ENCODE measurements at regions not wholly inside any gene's neighbourhood (a gene's known extent, or its start where the extent isn't known, plus 50 kb on each side); places are given as distances from the start of the nearest gene placed in this dataset.

DNA sequence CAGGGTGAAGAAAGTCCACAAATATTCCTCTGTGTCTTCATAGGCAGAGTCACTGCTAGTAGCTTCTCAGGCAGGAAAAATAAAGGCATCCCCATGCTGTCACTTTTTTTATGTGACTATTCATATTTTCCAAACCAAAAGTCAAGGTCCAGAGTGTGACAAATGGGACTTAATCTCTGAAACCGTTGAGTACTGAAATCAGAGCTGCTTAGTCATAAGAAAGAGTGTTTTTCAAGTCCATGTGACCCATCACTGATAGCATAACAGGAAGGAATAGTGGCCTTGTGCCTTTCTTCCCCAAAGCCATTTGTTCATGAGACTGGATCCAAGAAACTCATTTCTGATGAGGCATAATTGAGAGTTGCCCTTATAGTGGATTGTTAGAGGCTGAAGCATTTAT, 210.3 kb upstream of the TSHZ2 start:
- TF ChIP-seq, protein P1, sequence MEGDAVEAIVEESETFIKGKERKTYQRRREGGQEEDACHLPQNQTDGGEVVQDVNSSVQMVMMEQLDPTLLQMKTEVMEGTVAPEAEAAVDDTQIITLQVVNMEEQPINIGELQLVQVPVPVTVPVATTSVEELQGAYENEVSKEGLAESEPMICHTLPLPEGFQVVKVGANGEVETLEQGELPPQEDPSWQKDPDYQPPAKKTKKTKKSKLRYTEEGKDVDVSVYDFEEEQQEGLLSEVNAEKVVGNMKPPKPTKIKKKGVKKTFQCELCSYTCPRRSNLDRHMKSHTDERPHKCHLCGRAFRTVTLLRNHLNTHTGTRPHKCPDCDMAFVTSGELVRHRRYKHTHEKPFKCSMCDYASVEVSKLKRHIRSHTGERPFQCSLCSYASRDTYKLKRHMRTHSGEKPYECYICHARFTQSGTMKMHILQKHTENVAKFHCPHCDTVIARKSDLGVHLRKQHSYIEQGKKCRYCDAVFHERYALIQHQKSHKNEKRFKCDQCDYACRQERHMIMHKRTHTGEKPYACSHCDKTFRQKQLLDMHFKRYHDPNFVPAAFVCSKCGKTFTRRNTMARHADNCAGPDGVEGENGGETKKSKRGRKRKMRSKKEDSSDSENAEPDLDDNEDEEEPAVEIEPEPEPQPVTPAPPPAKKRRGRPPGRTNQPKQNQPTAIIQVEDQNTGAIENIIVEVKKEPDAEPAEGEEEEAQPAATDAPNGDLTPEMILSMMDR (IDR thresholded peaks at IDR 0.05 in 2 of 3, conservative IDR thresholded peaks at IDR 0.05 in 1 of 3; ENCODE audit: borderline replicate concordance in 1 of 3, insufficient read depth in 1 of 3, low read depth in 2 of 3, low read length in 2 of 3), result no peak
- TF ChIP-seq JUND (IDR thresholded peaks at IDR 0.05) (no peak), SP1 (IDR thresholded peaks at IDR 0.05; ENCODE audit: low read depth) (no peak), POLR2A (IDR thresholded peaks at IDR 0.05; ENCODE audit: borderline replicate concordance, extremely low read depth, insufficient read depth, insufficient read length) (no peak), SRF (IDR thresholded peaks at IDR 0.05; ENCODE audit: low read depth) (no peak), REST (IDR thresholded peaks at IDR 0.05; ENCODE audit: low read depth) (no peak), FOSL1 (IDR thresholded peaks at IDR 0.05; ENCODE audit: low read depth) (no peak), ELF1 (IDR thresholded peaks at IDR 0.05; ENCODE audit: borderline replicate concordance, low read depth) (no peak), YY1 (IDR thresholded peaks at IDR 0.05; ENCODE audit: extremely low read depth, insufficient replicate concordance, low read depth, low read length) (no peak), EZH2 (IDR thresholded peaks at IDR 0.05) (no peak)

Data from HCT116 (cell line).